SU-DHL-6 (cell line): ENCODE measurements at regions not wholly inside any gene's neighbourhood (a gene's known extent, or its start where the extent isn't known, plus 50 kb on each side); places are given as distances from the start of the nearest gene placed in this dataset.

Experiments
- H2AFZ ChIP-seq: fragments of 200-600 bp; sonication (generic); 2 replicates; pipeline ENCODE4 v1.6.1; 2014; ENCODE audit warnings: low read depth, mild to moderate bottlenecking, moderate library complexity, mixed read lengths, antibody characterized with exemption, low read length; ENCODE audit not compliant: severe bottlenecking
- H3F3A ChIP-seq: fragments of 200-600 bp; shearing (Covaris generic); 2 replicates; pipeline ENCODE4 v1.6.0; 2016; ENCODE audit warnings: antibody characterized with exemption, mild to moderate bottlenecking; ENCODE audit not compliant: insufficient read depth
- H3K27ac ChIP-seq: fragments of 200-600 bp; sonication (generic); 2 replicates; pipeline ENCODE4 v1.5.1; 2016; ENCODE audit warnings: low read depth, mild to moderate bottlenecking, low read length, moderate library complexity, mixed read lengths
- H3K27me3 ChIP-seq: fragments of 200-600 bp; sonication (generic), shearing (Covaris generic); 2 replicates; pipeline ENCODE4 v1.6.0; 2014; ENCODE audit warnings: mild to moderate bottlenecking, low read length
- H3K36me3 ChIP-seq: fragments of 200-600 bp; sonication (generic); 2 replicates; pipeline ENCODE4 v1.6.1; 2014; ENCODE audit warnings: mild to moderate bottlenecking, low read length, mixed read lengths
- H3K4me2 ChIP-seq: fragments of 300-600, 200-600 bp; shearing (Covaris generic), sonication (generic); 2 replicates; pipeline ENCODE4 v1.6.0; 2014; ENCODE audit warnings: low read length, low read depth, mild to moderate bottlenecking; ENCODE audit not compliant: poor library complexity, severe bottlenecking
- H3K4me3 ChIP-seq: fragments of 200-600 bp; sonication (generic); 2 replicates; pipeline ENCODE4 v1.5.1; 2014; ENCODE audit warnings: antibody characterized with exemption, low read length, mild to moderate bottlenecking, mixed read lengths; ENCODE audit not compliant: insufficient read depth, poor library complexity, severe bottlenecking
- H3K79me2 ChIP-seq: fragments of 200-600 bp; sonication (generic); 2 replicates; pipeline ENCODE4 v1.6.1; 2014; ENCODE audit warnings: mild to moderate bottlenecking, low read length, moderate library complexity; ENCODE audit not compliant: insufficient read depth
- H3K9ac ChIP-seq: fragments of 200-600 bp; sonication (generic); 2 replicates; pipeline ENCODE4 v1.7.0; 2014; ENCODE audit warnings: mild to moderate bottlenecking, low read length
- H3K9me2 ChIP-seq: fragments of 200-600 bp; sonication (generic); replicated peaks from 2 replicates; pipeline ENCODE4 v1.6.1; 2014; ENCODE audit warnings: low read length; ENCODE audit not compliant: insufficient read depth
- H3K9me3 ChIP-seq: fragments of 200-600 bp; sonication (generic); 2 replicates; pipeline ENCODE4 v1.6.1; 2014; ENCODE audit warnings: low read length, mixed read lengths; ENCODE audit not compliant: insufficient read depth
- H4K20me1 ChIP-seq: fragments of 200-600 bp; sonication (generic); 2 replicates; pipeline ENCODE4 v1.6.1; 2014; ENCODE audit warnings: low read depth, mild to moderate bottlenecking, antibody characterized with exemption, low read length, moderate library complexity, mixed read lengths
- CTCF ChIP-seq: fragments of 200-600 bp; sonication (generic); IDR thresholded peaks from one replicate; pipeline ENCODE4 v1.5.1; 2017; ENCODE audit warnings: antibody characterized with exemption, mild to moderate bottlenecking, low read length, moderate library complexity; ENCODE audit not compliant: insufficient read depth, poor library complexity, severe bottlenecking
- EZH2phosphoT487 ChIP-seq: fragments of 200-600 bp; sonication (generic), shearing (Covaris generic); conservative IDR thresholded peaks from 2 replicates; pipeline ENCODE4 v1.6.1; 2018; ENCODE audit warnings: mild to moderate bottlenecking, antibody characterized with exemption, low read length, moderate library complexity, mixed read lengths

DNA sequence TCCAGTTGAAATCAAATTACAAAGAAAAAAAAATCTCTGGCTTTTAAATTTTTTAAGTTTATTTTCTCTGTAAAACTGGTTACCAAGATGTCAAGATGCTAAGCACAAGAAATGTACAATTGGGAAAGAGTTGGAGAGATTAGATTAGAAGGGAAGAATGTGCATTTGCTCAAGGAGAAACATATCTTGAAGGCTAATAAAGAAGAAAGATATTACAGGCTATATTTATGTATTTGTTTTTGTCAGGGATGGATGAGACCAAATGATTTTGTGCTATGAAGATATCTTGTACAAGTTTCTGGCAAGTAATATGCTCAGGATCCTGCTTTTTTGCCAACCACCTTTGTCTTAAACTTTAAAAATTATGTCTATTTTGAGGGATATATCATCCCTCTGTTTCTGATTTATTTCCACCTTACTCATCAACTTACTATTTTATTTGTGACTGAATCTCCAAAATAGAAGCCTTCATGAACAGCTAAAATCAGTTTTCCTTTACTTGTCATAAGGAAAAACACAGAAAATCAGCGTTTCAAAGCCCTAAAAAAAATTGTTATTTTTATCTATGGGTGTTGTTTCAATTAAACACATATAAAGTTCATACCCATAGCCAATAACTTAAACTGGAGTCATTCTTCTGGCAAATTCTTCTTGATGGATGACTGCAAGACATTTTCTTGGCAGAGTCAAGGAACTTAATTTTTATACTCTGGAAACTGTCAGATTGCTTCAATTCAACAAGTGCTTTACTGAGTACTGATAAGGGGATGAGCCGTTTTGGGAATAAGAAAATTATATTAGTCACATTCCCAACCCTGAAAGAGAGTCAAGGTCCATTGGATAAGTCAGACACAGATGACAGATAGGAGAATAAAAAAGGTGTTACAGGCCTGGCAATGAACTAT is 141.8 kb downstream of the CTH start:
- Histone ChIP-seq H3K9me3 (0 out of 2 replicates have a peak, but pooled peaks cover 3% of the 10 kb centered on the region), H3K4me2 (no peak overlapping the region), H3K9ac (no peak overlapping the region), H3K27ac (no peak overlapping the region), H3K4me3 (no peak overlapping the region), H3K9me2 (no peaks in the 10 kb centered on the region), H4K20me1 (no peaks in the 10 kb centered on the region), H3K79me2 (no peaks in the 10 kb centered on the region), H3F3A (no peaks in the 10 kb centered on the region), H3K27me3 (no peaks in the 10 kb centered on the region), H3K36me3 (no peaks in the 10 kb centered on the region), H2AFZ (no peak overlapping the region)
- no peak for TF ChIP-seq CTCF
- no peak for TF ChIP-seq EZH2phosphoT487

DNA sequence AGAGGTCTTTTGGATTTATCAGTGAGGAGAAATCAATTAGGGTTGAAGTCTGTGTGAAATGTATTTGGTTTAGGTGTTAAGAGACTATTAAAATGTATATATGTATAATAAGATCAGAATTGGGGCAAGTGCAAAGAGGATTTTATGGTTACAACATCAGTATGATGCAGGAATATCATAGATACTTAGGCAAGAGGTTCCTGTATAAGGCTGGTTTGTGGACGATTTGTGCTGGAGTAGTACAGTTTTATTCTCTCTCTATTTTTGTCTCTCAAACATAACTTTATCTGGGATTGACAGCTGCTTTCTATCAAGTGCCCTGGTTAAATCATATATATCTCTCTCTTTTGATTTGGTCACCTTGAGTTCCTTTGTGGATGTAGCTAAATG is 142.5 kb downstream of the CTH start:
- 0 out of 2 replicates have a peak, but pooled peaks cover 3% of the 10 kb centered on the region for H3K9me3 ChIP-seq
- H2AFZ ChIP-seq: no peak overlapping the region

GRCh38 chr1:70554341-70554740 is 143.3 kb downstream of the CTH start:
- H3K9me2 ChIP-seq: no peaks in the 10 kb centered on the region
- H3K4me3 ChIP-seq: no peak overlapping the region
- H4K20me1 ChIP-seq: no peaks in the 10 kb centered on the region
- no peaks in the 10 kb centered on the region for H3K79me2 ChIP-seq
- no peaks in the 10 kb centered on the region for H3K27me3 ChIP-seq
- no peak overlapping the region for H3K9ac ChIP-seq
- TF ChIP-seq CTCF (no peak), EZH2phosphoT487 (no peak)
- H3K36me3 ChIP-seq: no peaks in the 10 kb centered on the region
- H3F3A ChIP-seq: no peaks in the 10 kb centered on the region
- H3K27ac ChIP-seq: no peak overlapping the region
- no peak overlapping the region for H3K4me2 ChIP-seq
- H3K9me3 ChIP-seq: 0 out of 2 replicates have a peak, but pooled peaks cover 3% of the 10 kb centered on the region
- no peak overlapping the region for H2AFZ ChIP-seq

More for the DNA sequence above, 142.5 kb downstream of the CTH start:
- Histone ChIP-seq H3K4me3 (no peak overlapping the region), H3K36me3 (no peaks in the 10 kb centered on the region), H3K27me3 (no peaks in the 10 kb centered on the region), H3K9me2 (no peaks in the 10 kb centered on the region), H3K79me2 (no peaks in the 10 kb centered on the region), H3K4me2 (no peak overlapping the region), H3K9ac (no peak overlapping the region), H3F3A (no peaks in the 10 kb centered on the region), H3K27ac (no peak overlapping the region), H4K20me1 (no peaks in the 10 kb centered on the region)
- TF ChIP-seq CTCF: no peak
- no peak for TF ChIP-seq EZH2phosphoT487
